WERI-Rb-1 (cell line): ENCODE measurements at regions not wholly inside any gene's neighbourhood (a gene's known extent, or its start where the extent isn't known, plus 50 kb on each side); places are given as distances from the start of the nearest gene placed in this dataset.
A peak's percentile ranks its signal among the peaks of the same experiment; 100 is the strongest.

Experiments
- DNase-seq: peaks from one replicate; pipeline ENCODE4 v3.0.0-alpha.2; 2020
- H3K27ac ChIP-seq: fragments of 250-450 bp; sonication (Bioruptor Pico); 2 replicates; pipeline ENCODE4 v1.5.1; 2020; ENCODE audit warnings: mild to moderate bottlenecking, moderate library complexity
- H3K27me3 ChIP-seq: fragments of 250-450 bp; sonication (Bioruptor Pico); 2 replicates; pipeline ENCODE4 v1.5.1; 2021; ENCODE audit warnings: mild to moderate bottlenecking, low read depth, moderate library complexity; ENCODE audit not compliant: insufficient read depth, severe bottlenecking
- H3K36me3 ChIP-seq: fragments of 250-450 bp; sonication (Bioruptor Pico); 2 replicates; pipeline ENCODE4 v1.5.1; 2020; ENCODE audit warnings: mild to moderate bottlenecking, moderate library complexity
- H3K4me3 ChIP-seq: 2 replicates; pipeline ENCODE4 v1.5.1; 2011; ENCODE audit warnings: low read depth, mild to moderate bottlenecking, control low read depth, low read length
- H3K9me3 ChIP-seq: fragments of 250-450 bp; sonication (Bioruptor Pico); 2 replicates; pipeline ENCODE4 v1.5.1; 2021; ENCODE audit warnings: mild to moderate bottlenecking, moderate library complexity; ENCODE audit not compliant: severe bottlenecking
- TF ChIP-seq, protein P1 (sequence below): IDR thresholded peaks from 2 replicates; pipeline ENCODE4 v1.5.1; 2011; ENCODE audit warnings: low read depth, mild to moderate bottlenecking, control low read depth, inconsistent platforms, low read length

DNA sequence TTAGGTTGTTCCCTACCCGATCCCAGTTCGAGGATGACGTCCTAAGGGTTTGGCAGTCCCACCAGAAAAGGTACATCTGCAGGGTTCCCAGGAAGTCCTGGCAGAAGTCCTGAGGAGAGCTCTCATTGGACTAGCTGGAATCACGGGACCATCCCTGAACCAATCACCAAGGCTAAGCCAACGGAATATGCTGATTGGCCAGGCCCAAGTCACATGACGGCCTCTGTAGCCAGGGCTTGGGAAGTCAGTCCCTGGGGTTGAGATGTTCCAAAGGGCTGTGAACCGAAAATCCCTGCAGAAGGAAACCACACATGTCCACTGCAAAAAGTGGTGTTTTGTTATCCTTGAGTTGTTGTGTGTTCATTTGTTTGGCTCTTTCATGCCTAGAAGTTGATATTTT lies 68.2 kb upstream of the ZNF423 start:
- no peaks in the 10 kb centered on the region for H3K36me3 ChIP-seq
- H3K9me3 ChIP-seq = no peaks in the 10 kb centered on the region
- TF ChIP-seq, protein P1, sequence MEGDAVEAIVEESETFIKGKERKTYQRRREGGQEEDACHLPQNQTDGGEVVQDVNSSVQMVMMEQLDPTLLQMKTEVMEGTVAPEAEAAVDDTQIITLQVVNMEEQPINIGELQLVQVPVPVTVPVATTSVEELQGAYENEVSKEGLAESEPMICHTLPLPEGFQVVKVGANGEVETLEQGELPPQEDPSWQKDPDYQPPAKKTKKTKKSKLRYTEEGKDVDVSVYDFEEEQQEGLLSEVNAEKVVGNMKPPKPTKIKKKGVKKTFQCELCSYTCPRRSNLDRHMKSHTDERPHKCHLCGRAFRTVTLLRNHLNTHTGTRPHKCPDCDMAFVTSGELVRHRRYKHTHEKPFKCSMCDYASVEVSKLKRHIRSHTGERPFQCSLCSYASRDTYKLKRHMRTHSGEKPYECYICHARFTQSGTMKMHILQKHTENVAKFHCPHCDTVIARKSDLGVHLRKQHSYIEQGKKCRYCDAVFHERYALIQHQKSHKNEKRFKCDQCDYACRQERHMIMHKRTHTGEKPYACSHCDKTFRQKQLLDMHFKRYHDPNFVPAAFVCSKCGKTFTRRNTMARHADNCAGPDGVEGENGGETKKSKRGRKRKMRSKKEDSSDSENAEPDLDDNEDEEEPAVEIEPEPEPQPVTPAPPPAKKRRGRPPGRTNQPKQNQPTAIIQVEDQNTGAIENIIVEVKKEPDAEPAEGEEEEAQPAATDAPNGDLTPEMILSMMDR = no peak
- peak; percentile 14 for DNase-seq
- no peaks in the 10 kb centered on the region for H3K27me3 ChIP-seq
- no peak overlapping the region for H3K4me3 ChIP-seq
- no peak overlapping the region for H3K27ac ChIP-seq

DNA sequence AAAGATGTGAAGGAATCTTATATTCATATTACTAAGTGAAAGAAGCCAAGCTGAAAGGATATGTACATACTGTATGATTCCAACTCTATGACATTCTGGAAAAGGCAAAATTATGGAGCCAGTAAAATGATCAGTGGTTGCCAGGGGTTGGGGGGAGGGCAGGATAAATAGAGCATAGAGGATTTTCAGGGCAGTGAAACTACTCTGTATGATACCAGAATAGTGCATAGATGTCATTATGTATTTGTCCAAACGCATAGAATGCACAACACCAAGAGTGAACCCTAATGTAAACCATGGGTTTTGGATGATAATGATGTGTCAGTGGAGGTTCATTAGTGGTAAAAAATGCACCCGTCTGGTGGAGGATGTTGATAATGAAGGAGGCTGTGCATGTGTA lies 71.0 kb upstream of the ZNF423 start:
- TF ChIP-seq, protein P1 = no peak
- no peak for DNase-seq
- Histone ChIP-seq H3K9me3 (no peaks in the 10 kb centered on the region), H3K4me3 (no peak overlapping the region), H3K27me3 (no peaks in the 10 kb centered on the region), H3K27ac (no peak overlapping the region), H3K36me3 (no peaks in the 10 kb centered on the region)

DNA sequence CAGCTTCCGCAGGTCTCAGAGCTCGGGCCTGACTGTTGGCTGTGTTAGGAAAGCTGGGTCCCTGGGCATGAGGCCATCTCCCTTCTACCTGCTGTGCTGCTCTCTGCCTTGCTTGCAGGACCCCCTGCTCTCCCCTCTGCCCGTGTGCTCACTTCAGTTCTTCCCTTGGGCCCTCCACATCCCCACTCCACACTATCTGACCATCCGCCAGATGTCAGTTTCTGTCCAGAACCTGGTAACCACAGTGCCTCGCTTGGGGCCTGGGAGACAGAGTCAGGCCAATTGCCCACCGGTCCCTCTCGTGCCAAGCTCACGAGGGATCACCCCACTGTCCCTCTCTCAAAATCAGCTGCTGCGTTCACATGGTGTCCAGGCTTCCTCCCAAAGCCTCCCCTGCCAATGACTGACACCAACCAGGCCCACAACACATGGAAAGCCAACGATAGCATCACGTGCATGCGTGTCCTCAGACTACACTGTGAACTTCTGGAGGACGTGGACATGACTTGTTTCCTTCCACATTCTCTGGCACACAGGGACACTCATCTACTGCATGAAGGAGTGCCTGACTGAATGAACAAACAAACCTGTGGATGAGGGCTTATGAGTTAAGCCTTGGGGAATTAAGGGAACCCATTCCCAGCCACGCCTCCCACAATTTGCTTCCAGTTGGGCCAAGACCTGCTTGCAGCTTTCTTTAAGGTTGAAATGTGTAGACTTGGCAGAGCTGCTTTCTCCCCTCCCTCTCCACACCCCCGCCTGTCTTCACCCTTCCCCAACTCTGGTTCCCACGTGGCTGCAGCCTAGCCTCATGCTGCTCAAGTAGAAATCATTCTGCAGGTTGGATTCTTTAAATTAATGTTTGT lies 72.5 kb upstream of the ZNF423 start:
- H3K36me3 ChIP-seq = no peaks in the 10 kb centered on the region
- peak; percentile 17 for DNase-seq
- H3K27ac ChIP-seq = no peak overlapping the region
- H3K9me3 ChIP-seq = no peaks in the 10 kb centered on the region
- TF ChIP-seq, protein P1 = no peak
- no peak overlapping the region for H3K4me3 ChIP-seq
- H3K27me3 ChIP-seq = no peaks in the 10 kb centered on the region

- Histone ChIP-seq H3K36me3 (no peaks in the 10 kb centered on the region), H3K27ac (no peak overlapping the region), H3K9me3 (no peaks in the 10 kb centered on the region), H3K4me3 (no peak overlapping the region), H3K27me3 (no peaks in the 10 kb centered on the region)
- TF ChIP-seq, protein P1 = no peak
- no peak for DNase-seq
Observed at GRCh38 chr16:49929626-49930025, 73.7 kb upstream of the ZNF423 start.

GRCh38 chr16:49930841-49931240 lies 74.9 kb upstream of the ZNF423 start:
- H3K36me3 ChIP-seq = no peaks in the 10 kb centered on the region
- no peak for DNase-seq
- H3K27me3 ChIP-seq = no peaks in the 10 kb centered on the region
- no peak overlapping the region for H3K27ac ChIP-seq
- TF ChIP-seq, protein P1 = no peak
- H3K4me3 ChIP-seq = no peak overlapping the region
- no peaks in the 10 kb centered on the region for H3K9me3 ChIP-seq

DNA sequence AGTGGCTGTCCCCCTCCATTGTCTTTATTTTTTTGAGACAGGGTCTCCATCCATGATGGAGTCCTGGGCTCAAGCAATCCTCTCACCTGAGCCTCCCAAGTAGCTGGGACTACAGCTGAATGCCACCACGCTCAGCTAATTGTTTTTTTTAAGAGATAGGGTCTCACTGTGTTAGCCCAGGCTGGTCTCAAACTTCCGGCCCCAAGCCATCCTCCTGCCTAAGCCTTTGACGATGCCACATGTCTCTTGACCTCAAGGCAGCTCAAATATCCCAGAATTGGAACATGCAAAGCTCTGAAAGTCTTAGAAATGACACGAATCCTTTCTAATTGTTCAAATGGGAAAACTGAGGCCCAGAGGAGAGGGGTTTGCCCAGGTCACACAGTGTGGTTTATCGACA lies 75.4 kb upstream of the ZNF423 start:
- no peak overlapping the region for H3K4me3 ChIP-seq
- no peaks in the 10 kb centered on the region for H3K9me3 ChIP-seq
- TF ChIP-seq, protein P1 = no peak
- H3K36me3 ChIP-seq = no peaks in the 10 kb centered on the region
- H3K27ac ChIP-seq = no peak overlapping the region
- no peak for DNase-seq
- H3K27me3 ChIP-seq = no peaks in the 10 kb centered on the region
